ENCODE measurements at regions not wholly inside any gene's neighbourhood (a gene's known extent, or its start where the extent isn't known, plus 50 kb on each side); places are given as distances from the start of the nearest gene placed in this dataset.

- no peak for DNase-seq (ENCODE audit: low read depth in 2 of 2)
These were observed 100.2 kb downstream of the GGTLC2 start for GRCh38 chr22:22744412-22745224.

GRCh38 chr22:22745225-22746060 is 101.0 kb downstream of the GGTLC2 start:
- peak; percentile 11 to 15 for DNase-seq (ENCODE audit: low read depth in 2 of 2)

GRCh38 chr22:22746061-22746962 is 101.9 kb downstream of the GGTLC2 start:
- DNase-seq (ENCODE audit: low read depth in 2 of 2): no peak

- no peak for DNase-seq (ENCODE audit: low read depth in 2 of 2)
These were observed 102.8 kb downstream of the GGTLC2 start for GRCh38 chr22:22746963-22747933.

- DNase-seq (ENCODE audit: low read depth in 2 of 2): peak; percentile 8 to 27
These were observed 103.9 kb downstream of the GGTLC2 start for GRCh38 chr22:22748297-22748743.

- DNase-seq (ENCODE audit: low read depth in 2 of 2): no peak
These were observed 104.3 kb downstream of the GGTLC2 start for GRCh38 chr22:22748756-22749155.

GRCh38 chr22:22749167-22749758 is 104.8 kb downstream of the GGTLC2 start:
- no peak for DNase-seq (ENCODE audit: low read depth in 2 of 2)

GRCh38 chr22:22750335-22751042 is 106.1 kb downstream of the GGTLC2 start:
- no peak for DNase-seq (ENCODE audit: low read depth in 2 of 2)

GRCh38 chr22:22751043-22751603 is 106.7 kb downstream of the GGTLC2 start:
- no peak for DNase-seq (ENCODE audit: low read depth in 2 of 2)

GRCh38 chr22:22752199-22752555 is 107.8 kb downstream of the GGTLC2 start:
- DNase-seq (ENCODE audit: low read depth in 2 of 2): no peak

GRCh38 chr22:22752556-22753477 is 108.4 kb downstream of the GGTLC2 start:
- no peak for DNase-seq (ENCODE audit: low read depth in 2 of 2)

- peak; percentile 58 to 65 for DNase-seq (ENCODE audit: low read depth in 2 of 2)
These were observed 109.3 kb downstream of the GGTLC2 start for GRCh38 chr22:22753526-22754267.

- DNase-seq (ENCODE audit: low read depth in 2 of 2): no peak
These were observed 109.8 kb downstream of the GGTLC2 start for GRCh38 chr22:22754268-22754657.

- DNase-seq (ENCODE audit: low read depth in 2 of 2): no peak
These were observed 110.8 kb downstream of the GGTLC2 start for GRCh38 chr22:22754961-22755777.

GRCh38 chr22:22755778-22756100 is 111.3 kb downstream of the GGTLC2 start:
- no peak for DNase-seq (ENCODE audit: low read depth in 2 of 2)

- DNase-seq (ENCODE audit: low read depth in 2 of 2): no peak
These were observed 111.7 kb downstream of the GGTLC2 start for GRCh38 chr22:22756109-22756508.

Measured in activated CD4-positive, alpha-beta T cell treated with anti-CD3 and anti-CD28 coated beads for 24 hours (primary cell).